DOHH2 (cell line): ENCODE measurements at regions not wholly inside any gene's neighbourhood (a gene's known extent, or its start where the extent isn't known, plus 50 kb on each side); places are given as distances from the start of the nearest gene placed in this dataset.

ENCODE experiments used
- H3F3A ChIP-seq: fragments of 200-600 bp; sonication (generic), shearing (Covaris generic); 2 replicates; pipeline ENCODE4 v1.6.0; 2016; ENCODE audit warnings: antibody characterized with exemption, mild to moderate bottlenecking; ENCODE audit not compliant: control insufficient read depth, insufficient read depth
- H3K27ac ChIP-seq: fragments of 200-600 bp; sonication (generic); 2 replicates; pipeline ENCODE4 v1.5.1; 2014; ENCODE audit warnings: low read depth, mild to moderate bottlenecking, low read length, moderate library complexity
- H3K27me3 ChIP-seq: fragments of 200-600 bp; sonication (generic); 2 replicates; pipeline ENCODE4 v1.6.1; 2014; ENCODE audit warnings: mild to moderate bottlenecking, low read length, mixed read lengths; ENCODE audit not compliant: control insufficient read depth
- H3K36me3 ChIP-seq: fragments of 200-600 bp; sonication (generic); 2 replicates; pipeline ENCODE4 v1.6.1; 2014; ENCODE audit warnings: mild to moderate bottlenecking, low read length, moderate library complexity, mixed read lengths; ENCODE audit not compliant: control insufficient read depth
- H3K4me1 ChIP-seq: fragments of 200-600 bp; sonication (generic); 2 replicates; pipeline ENCODE4 v1.6.1; 2014; ENCODE audit warnings: mild to moderate bottlenecking, low read length, mixed read lengths; ENCODE audit not compliant: control insufficient read depth
- H3K4me2 ChIP-seq: fragments of 200-600 bp; sonication (generic); 2 replicates; pipeline ENCODE4 v1.6.0; 2014; ENCODE audit warnings: mild to moderate bottlenecking, low read length, moderate library complexity
- H3K4me3 ChIP-seq: fragments of 200-600 bp; sonication (generic); 2 replicates; pipeline ENCODE4 v1.5.1; 2014; ENCODE audit warnings: mild to moderate bottlenecking, low read length, mixed read lengths
- H3K79me2 ChIP-seq: fragments of 200-600 bp; sonication (generic); 2 replicates; pipeline ENCODE4 v1.6.1; 2014; ENCODE audit warnings: mild to moderate bottlenecking, low read length, mixed read lengths; ENCODE audit not compliant: control insufficient read depth
- H3K9me2 ChIP-seq: fragments of 200-600 bp; sonication (generic); replicated peaks from 2 replicates; pipeline ENCODE4 v1.6.1; 2014; ENCODE audit warnings: mild to moderate bottlenecking, low read length, mixed read lengths; ENCODE audit not compliant: control insufficient read depth
- H3K9me3 ChIP-seq: fragments of 200-600 bp; sonication (generic); 2 replicates; pipeline ENCODE4 v1.6.1; 2014; ENCODE audit warnings: antibody characterized with exemption, low read length, mixed read lengths; ENCODE audit not compliant: control insufficient read depth, insufficient read depth
- H4K20me1 ChIP-seq: fragments of 200-600 bp; sonication (generic); 2 replicates; pipeline ENCODE4 v1.6.0; 2014; ENCODE audit warnings: low read depth, mild to moderate bottlenecking, antibody characterized with exemption, low read length, moderate library complexity; ENCODE audit not compliant: control insufficient read depth, insufficient read depth
- EZH2phosphoT487 ChIP-seq: fragments of 200-600 bp; sonication (generic); IDR thresholded peaks from 2 replicates; pipeline ENCODE4 v1.6.1; 2017; ENCODE audit warnings: borderline replicate concordance, mild to moderate bottlenecking, antibody characterized with exemption, low read length, moderate library complexity, mixed read lengths
- TF ChIP-seq, protein P1 (sequence below): fragments of 200-600 bp; sonication (generic); IDR thresholded peaks from one replicate; pipeline ENCODE4 v1.5.1; 2014; ENCODE audit warnings: antibody characterized with exemption, mild to moderate bottlenecking, low read depth, low read length; ENCODE audit not compliant: poor library complexity, severe bottlenecking

DNA sequence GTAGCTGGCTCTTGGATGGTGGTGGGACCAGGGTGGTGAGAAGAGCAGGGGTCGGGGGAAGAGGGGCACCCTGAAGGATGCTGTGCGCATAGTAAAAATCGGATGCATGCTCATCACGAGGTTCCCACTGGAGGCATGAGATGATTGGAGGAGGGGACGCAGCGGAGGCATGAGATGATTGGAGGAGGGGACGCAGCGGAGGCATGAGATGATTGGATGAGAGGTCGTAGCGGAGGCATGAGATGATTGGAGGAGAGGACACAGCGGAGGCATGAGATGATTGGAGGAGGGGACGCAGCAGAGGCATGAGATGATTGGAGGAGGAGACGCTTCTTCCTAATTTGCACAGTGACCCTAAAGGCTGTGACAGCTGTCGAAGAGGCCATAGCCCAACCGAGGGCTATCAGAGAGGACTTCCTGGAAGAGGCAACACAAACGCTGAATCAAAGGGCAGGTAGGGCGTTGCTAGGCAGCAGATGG, 106.7 kb downstream of the ADRA2C start:
- 0 out of 2 replicates have a peak, but pooled peaks cover 7% of the 10 kb centered on the region for H3K27me3 ChIP-seq
- no peaks in the 10 kb centered on the region for H3F3A ChIP-seq
- H3K79me2 ChIP-seq = no peaks in the 10 kb centered on the region
- no peak overlapping the region for H3K4me2 ChIP-seq
- H3K27ac ChIP-seq = no peak overlapping the region
- H3K9me2 ChIP-seq = no peaks in the 10 kb centered on the region
- H3K4me3 ChIP-seq = no peak overlapping the region
- H3K36me3 ChIP-seq = no peaks in the 10 kb centered on the region
- TF ChIP-seq EZH2phosphoT487 = no peak
- TF ChIP-seq, protein P1, sequence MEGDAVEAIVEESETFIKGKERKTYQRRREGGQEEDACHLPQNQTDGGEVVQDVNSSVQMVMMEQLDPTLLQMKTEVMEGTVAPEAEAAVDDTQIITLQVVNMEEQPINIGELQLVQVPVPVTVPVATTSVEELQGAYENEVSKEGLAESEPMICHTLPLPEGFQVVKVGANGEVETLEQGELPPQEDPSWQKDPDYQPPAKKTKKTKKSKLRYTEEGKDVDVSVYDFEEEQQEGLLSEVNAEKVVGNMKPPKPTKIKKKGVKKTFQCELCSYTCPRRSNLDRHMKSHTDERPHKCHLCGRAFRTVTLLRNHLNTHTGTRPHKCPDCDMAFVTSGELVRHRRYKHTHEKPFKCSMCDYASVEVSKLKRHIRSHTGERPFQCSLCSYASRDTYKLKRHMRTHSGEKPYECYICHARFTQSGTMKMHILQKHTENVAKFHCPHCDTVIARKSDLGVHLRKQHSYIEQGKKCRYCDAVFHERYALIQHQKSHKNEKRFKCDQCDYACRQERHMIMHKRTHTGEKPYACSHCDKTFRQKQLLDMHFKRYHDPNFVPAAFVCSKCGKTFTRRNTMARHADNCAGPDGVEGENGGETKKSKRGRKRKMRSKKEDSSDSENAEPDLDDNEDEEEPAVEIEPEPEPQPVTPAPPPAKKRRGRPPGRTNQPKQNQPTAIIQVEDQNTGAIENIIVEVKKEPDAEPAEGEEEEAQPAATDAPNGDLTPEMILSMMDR = no peak
- no peaks in the 10 kb centered on the region for H4K20me1 ChIP-seq
- H3K4me1 ChIP-seq = no peaks in the 10 kb centered on the region
- peaks cover 3% of the 10 kb centered on the region; the same call in 1 of the 2 replicates for H3K9me3 ChIP-seq

DNA sequence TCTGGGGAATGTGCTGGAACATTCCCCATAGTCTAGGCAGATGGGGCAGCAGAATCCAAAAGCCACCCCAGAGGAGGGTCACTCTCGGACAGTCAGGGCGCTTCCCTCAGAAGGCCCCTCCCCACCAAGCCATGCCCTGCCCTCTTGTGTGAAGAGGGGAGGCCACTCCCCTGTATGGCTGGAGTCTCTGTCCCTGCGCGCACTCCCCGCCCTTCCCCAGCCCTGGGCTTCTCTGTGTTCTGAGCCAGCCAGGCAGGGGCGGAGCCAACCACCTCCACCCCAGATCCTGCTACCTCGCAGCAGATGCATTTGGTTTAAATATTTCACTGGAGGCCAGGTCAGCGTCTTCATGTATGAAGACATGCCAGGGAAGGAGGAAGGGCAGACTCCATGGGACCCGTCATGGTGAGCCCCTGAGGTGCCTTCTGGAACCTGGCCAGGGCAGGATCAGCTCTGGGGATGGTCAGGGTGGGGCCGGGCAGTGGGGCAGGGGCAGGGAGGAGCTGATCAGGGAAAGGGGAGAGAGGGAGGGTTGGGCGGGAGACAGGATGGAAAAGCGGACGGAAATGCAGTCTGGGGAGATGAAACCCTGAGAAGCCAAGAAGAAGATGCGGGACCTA, 107.3 kb downstream of the ADRA2C start:
- H3K4me2 ChIP-seq = no peak overlapping the region
- H3K9me3 ChIP-seq = peaks cover 10% of the 10 kb centered on the region
- H3K9me2 ChIP-seq = no peaks in the 10 kb centered on the region
- TF ChIP-seq, protein P1 = no peak
- no peak for TF ChIP-seq EZH2phosphoT487
- no peaks in the 10 kb centered on the region for H3K4me1 ChIP-seq
- no peaks in the 10 kb centered on the region for H4K20me1 ChIP-seq
- peaks cover 12% of the 10 kb centered on the region; the same call in 1 of the 2 replicates for H3K27me3 ChIP-seq
- H3F3A ChIP-seq = no peaks in the 10 kb centered on the region
- H3K27ac ChIP-seq = no peak overlapping the region
- H3K4me3 ChIP-seq = no peak overlapping the region
- H3K36me3 ChIP-seq = no peaks in the 10 kb centered on the region
- no peaks in the 10 kb centered on the region for H3K79me2 ChIP-seq

DNA sequence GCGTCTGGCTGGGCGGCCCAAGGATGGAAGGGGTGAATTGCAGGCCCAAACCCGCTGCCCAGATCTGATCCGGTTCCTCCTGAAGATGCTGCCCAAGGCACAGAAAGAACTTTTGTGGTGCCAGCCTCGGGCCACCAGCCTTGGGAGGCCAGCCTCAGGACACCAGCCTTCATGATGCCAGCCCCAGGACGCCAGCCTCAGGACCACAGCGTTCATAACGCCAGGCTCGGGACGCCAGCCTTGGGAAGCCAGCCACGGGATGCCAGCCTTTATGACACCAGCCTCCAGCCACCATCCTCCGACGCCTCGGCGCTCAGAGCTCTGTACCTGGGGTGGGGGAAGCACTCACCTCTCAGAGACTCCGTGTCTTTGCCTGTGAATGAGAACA, 107.8 kb downstream of the ADRA2C start:
- Histone ChIP-seq H3K9me2 (no peaks in the 10 kb centered on the region), H3K4me2 (no peak overlapping the region), H3K27ac (no peak overlapping the region), H3K4me3 (no peak overlapping the region), H3K4me1 (no peaks in the 10 kb centered on the region), H3K79me2 (no peaks in the 10 kb centered on the region), H4K20me1 (no peaks in the 10 kb centered on the region), H3K27me3 (peaks cover 16% of the 10 kb centered on the region), H3F3A (no peaks in the 10 kb centered on the region), H3K36me3 (no peaks in the 10 kb centered on the region), H3K9me3 (peaks cover 11% of the 10 kb centered on the region)
- TF ChIP-seq, protein P1 = no peak
- TF ChIP-seq EZH2phosphoT487 = no peak
